ENCODE measurements at regions not wholly inside any gene's neighbourhood (a gene's known extent, or its start where the extent isn't known, plus 50 kb on each side); places are given as distances from the start of the nearest gene placed in this dataset.
"Not testable (repeated sequence)": the region's sequence is repeated elsewhere in the genome, so short reads cannot be mapped to it uniquely, and the experiment has no call there.

DNA sequence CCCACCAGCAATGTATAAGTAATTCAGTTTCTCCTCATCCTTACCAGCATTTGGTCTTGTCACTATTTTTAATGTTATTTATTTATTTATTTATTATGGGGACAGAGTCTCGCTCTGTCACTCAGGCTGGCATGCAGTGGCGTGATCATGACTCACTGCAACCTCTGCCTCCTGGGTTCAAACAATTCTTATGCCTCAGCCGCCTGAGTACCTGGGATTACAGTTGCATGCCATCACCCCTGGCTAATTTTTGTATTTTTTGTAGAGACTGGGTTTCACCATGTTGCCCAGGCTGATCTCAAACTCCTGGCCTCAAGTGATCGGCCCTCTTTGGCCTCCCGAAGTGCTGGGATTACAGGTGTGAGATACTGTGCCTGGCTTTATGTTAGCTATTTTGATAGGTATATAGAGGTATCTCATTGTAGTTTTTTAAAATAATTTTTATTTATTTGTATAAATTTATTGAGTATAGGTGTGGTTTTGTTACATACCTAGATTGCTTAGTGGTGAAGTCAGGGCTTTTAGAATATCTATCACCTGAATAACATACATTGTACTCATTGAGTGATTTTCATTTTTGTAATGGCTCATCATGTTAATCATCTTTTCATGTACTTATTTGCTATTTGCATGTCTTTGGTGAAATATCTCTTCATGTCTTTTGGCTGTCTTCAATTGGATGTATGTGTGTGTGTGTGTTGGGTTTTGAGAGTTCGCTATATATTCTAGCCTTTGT lies 53.3 kb downstream of the TANC2 start:
- DNase-seq (ENCODE audit: insufficient read length, low spot score) (no peak), FAIRE-seq (no peak)
- TF ChIP-seq POLR2AphosphoS5 (IDR thresholded peaks at IDR 0.05; ENCODE audit: low read depth, low read length) (no peak), POU2F2 (IDR thresholded peaks at IDR 0.05; ENCODE audit: low read depth, low read length) (no peak), PAX5 (IDR thresholded peaks at IDR 0.05; ENCODE audit: insufficient read depth, low read length, severe bottlenecking) (no peak), SPI1 (IDR thresholded peaks at IDR 0.05; ENCODE audit: low read depth, low read length) (no peak), TAF1 (IDR thresholded peaks at IDR 0.05; ENCODE audit: low read depth, low read length) (no peak), POLR2A (IDR thresholded peaks at IDR 0.05; ENCODE audit: low read depth, low read length) (no peak)

DNA sequence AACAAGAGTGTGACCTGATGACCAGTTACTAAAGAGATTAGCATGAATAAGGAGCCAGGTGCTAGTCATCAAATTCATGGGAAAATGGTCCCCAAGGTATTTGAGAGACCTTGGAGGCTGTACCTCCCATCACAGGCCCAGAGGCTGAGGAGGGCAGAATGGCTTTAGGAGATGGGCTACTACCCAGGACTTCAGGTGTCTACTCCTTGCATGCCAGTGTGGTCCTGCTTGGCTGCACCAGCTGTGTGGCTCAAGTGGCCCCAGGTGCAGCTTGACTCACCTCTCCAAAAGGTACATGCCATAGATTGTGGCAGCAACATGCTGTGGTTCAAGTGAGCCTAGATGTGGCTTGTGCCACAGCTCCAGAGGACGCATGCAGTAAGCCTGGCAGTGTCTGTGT lies 56.5 kb downstream of the TANC2 start:
- FAIRE-seq (no peak), DNase-seq (ENCODE audit: insufficient read length, low spot score) (no peak)
- TF ChIP-seq PAX5 (IDR thresholded peaks at IDR 0.05; ENCODE audit: insufficient read depth, low read length, severe bottlenecking): no peak
- TF ChIP-seq POLR2A (IDR thresholded peaks at IDR 0.05; ENCODE audit: low read depth, low read length): no peak
- TF ChIP-seq TAF1 (IDR thresholded peaks at IDR 0.05; ENCODE audit: low read depth, low read length): no peak
- no peak for TF ChIP-seq POU2F2 (IDR thresholded peaks at IDR 0.05; ENCODE audit: low read depth, low read length)
- no peak for TF ChIP-seq SPI1 (IDR thresholded peaks at IDR 0.05; ENCODE audit: low read depth, low read length)
- no peak for TF ChIP-seq POLR2AphosphoS5 (IDR thresholded peaks at IDR 0.05; ENCODE audit: low read depth, low read length)

DNA sequence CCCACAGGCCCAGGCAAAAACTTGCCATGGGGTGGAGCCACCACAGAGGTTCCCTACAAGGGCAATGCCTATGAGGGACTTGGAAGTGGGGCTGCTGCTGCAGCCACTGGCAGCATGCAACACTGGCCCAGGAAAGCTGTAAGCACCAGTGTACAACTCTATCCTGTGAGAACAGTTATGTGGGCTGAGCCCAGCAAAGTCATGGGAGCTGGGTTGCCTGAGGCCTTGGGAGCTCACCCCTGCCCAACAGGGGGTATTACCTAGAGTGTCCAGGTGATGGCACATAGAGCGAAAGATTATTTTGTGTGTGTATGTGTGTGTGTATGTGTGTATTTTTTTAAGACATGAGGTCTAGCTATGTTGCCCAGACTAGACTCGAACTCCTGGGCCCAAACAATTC lies 57.0 kb downstream of the TANC2 start:
- TF ChIP-seq POU2F2 (IDR thresholded peaks at IDR 0.05; ENCODE audit: low read depth, low read length) (no peak), PAX5 (IDR thresholded peaks at IDR 0.05; ENCODE audit: insufficient read depth, low read length, severe bottlenecking) (no peak), SPI1 (IDR thresholded peaks at IDR 0.05; ENCODE audit: low read depth, low read length) (no peak), POLR2A (IDR thresholded peaks at IDR 0.05; ENCODE audit: low read depth, low read length) (no peak), POLR2AphosphoS5 (IDR thresholded peaks at IDR 0.05; ENCODE audit: low read depth, low read length) (no peak), TAF1 (IDR thresholded peaks at IDR 0.05; ENCODE audit: low read depth, low read length) (no peak)
- FAIRE-seq: no peak

DNA sequence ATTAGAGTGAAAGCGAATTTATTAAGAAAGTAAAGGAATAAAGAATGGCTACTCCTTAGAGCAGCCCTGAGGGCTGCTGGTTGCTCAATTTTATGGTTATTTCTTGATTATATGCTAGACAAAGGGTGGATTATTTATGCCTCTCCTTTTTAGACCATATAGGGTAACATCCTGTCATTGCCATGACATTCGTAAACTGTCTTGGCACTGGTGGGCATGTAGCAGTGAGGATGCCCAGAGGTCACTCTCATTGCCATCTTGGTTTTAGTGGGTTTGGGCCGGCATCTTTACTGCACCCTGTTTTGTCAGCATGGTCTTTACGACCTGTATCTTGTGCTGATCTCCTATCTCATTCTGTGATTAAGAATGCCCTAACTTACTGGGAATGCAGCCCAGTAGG lies 58.2 kb downstream of the TANC2 start:
- TF ChIP-seq TAF1 (IDR thresholded peaks at IDR 0.05; ENCODE audit: low read depth, low read length): no peak
- no peak for TF ChIP-seq POLR2AphosphoS5 (IDR thresholded peaks at IDR 0.05; ENCODE audit: low read depth, low read length)
- no peak for TF ChIP-seq POU2F2 (IDR thresholded peaks at IDR 0.05; ENCODE audit: low read depth, low read length)
- no peak for TF ChIP-seq POLR2A (IDR thresholded peaks at IDR 0.05; ENCODE audit: low read depth, low read length)
- no peak for TF ChIP-seq SPI1 (IDR thresholded peaks at IDR 0.05; ENCODE audit: low read depth, low read length)
- TF ChIP-seq PAX5 (IDR thresholded peaks at IDR 0.05; ENCODE audit: insufficient read depth, low read length, severe bottlenecking): no peak
- FAIRE-seq (no peak), DNase-seq (ENCODE audit: insufficient read length, low spot score) (no peak)

More for the DNA sequence above, 57.0 kb downstream of the TANC2 start:
- DNase-seq (ENCODE audit: insufficient read length, low spot score): no peak

DNA sequence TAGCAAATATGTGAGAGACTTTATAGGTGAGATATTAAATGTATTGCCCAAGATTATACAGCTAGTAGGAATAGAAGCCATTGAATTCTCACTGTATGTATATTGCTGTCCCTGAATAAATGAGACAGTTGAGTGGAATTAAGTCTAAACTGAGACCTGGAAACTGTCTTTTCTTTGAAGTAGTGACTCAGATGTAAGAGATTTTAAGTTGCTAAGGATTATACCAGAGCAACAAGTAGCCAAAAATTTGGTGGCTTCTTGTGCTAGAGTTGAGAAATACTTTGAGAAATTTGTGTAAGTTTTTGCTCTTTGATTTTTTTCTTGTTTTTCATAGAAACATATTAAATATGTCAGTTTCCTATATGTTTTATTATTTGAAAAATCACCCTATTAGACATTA lies 58.7 kb downstream of the TANC2 start:
- FAIRE-seq (no peak), DNase-seq (ENCODE audit: insufficient read length, low spot score) (no peak)
- no peak for TF ChIP-seq PAX5 (IDR thresholded peaks at IDR 0.05; ENCODE audit: insufficient read depth, low read length, severe bottlenecking)
- no peak for TF ChIP-seq POU2F2 (IDR thresholded peaks at IDR 0.05; ENCODE audit: low read depth, low read length)
- no peak for TF ChIP-seq POLR2AphosphoS5 (IDR thresholded peaks at IDR 0.05; ENCODE audit: low read depth, low read length)
- no peak for TF ChIP-seq POLR2A (IDR thresholded peaks at IDR 0.05; ENCODE audit: low read depth, low read length)
- no peak for TF ChIP-seq SPI1 (IDR thresholded peaks at IDR 0.05; ENCODE audit: low read depth, low read length)
- no peak for TF ChIP-seq TAF1 (IDR thresholded peaks at IDR 0.05; ENCODE audit: low read depth, low read length)

DNA sequence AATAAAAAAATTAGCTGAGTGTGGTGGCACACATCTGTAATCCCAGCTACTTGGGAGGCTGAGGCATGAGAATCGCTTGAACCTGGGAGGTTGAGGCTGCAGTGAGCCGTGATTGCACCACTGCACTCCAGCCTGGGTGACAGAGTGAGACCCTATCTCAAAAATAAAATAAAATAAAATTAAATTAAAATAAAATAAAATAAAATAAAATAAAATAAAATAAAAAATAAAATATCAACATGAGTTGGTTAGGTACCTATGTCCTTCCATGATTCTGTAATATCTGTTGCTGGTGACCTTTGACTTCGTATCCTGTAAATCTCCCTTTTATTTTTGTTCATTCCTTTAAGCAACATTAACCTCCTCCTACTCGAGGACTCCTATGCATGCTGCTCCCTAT lies 59.6 kb downstream of the TANC2 start:
- FAIRE-seq: not testable (repeated sequence)

DNA sequence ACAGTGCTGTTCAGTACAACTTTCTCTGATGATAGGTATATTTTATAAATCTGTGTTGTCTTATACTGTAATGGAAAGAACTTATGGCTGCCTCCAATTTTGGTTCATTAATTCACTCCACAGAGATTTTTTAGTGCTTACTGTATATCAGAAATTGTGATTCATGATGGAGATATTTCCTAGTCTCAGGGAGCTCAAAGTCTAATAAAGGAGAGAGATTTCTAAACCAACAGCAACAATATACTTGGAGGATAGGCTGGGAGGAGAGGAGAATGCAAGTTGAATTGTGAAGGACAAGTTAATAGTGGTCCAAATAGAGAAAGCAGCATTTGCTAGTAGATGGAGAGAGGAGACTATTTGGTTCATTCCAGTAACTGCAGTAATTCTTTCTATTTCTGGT lies 63.5 kb downstream of the TANC2 start:
- TF ChIP-seq POLR2AphosphoS5 (IDR thresholded peaks at IDR 0.05; ENCODE audit: low read depth, low read length) (no peak), POLR2A (IDR thresholded peaks at IDR 0.05; ENCODE audit: low read depth, low read length) (no peak), POU2F2 (IDR thresholded peaks at IDR 0.05; ENCODE audit: low read depth, low read length) (no peak), SPI1 (IDR thresholded peaks at IDR 0.05; ENCODE audit: low read depth, low read length) (no peak), TAF1 (IDR thresholded peaks at IDR 0.05; ENCODE audit: low read depth, low read length) (no peak), PAX5 (IDR thresholded peaks at IDR 0.05; ENCODE audit: insufficient read depth, low read length, severe bottlenecking) (no peak)
- DNase-seq (ENCODE audit: insufficient read length, low spot score) (no peak), FAIRE-seq (no peak)

More for the DNA sequence above, 59.6 kb downstream of the TANC2 start:
- not testable (repeated sequence) for DNase-seq (ENCODE audit: insufficient read length, low spot score)

DNA sequence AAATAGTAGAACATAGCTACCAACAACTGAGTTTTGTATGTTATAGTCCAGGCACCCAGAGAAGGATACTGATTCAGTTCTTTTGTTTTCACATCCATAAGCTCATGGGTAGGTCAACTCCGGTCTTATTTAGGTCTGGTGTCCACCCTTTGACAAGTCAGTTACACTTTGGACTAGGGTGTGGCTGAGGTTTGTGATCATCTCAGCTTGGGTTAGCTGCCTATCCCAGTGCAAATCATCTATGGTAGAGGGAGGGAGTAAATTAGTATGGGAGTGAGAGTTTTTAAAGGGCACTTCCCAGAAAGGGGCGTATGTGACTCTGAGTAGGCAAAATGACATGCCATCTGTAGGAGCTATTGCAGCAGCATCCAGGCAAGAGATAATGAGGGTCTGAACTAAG lies 66.1 kb downstream of the TANC2 start:
- no peak for FAIRE-seq
- DNase-seq (ENCODE audit: insufficient read length, low spot score): no peak
- TF ChIP-seq POU2F2 (IDR thresholded peaks at IDR 0.05; ENCODE audit: low read depth, low read length) (no peak), POLR2AphosphoS5 (IDR thresholded peaks at IDR 0.05; ENCODE audit: low read depth, low read length) (no peak), POLR2A (IDR thresholded peaks at IDR 0.05; ENCODE audit: low read depth, low read length) (no peak), TAF1 (IDR thresholded peaks at IDR 0.05; ENCODE audit: low read depth, low read length) (no peak), SPI1 (IDR thresholded peaks at IDR 0.05; ENCODE audit: low read depth, low read length) (no peak), PAX5 (IDR thresholded peaks at IDR 0.05; ENCODE audit: insufficient read depth, low read length, severe bottlenecking) (no peak)

DNA sequence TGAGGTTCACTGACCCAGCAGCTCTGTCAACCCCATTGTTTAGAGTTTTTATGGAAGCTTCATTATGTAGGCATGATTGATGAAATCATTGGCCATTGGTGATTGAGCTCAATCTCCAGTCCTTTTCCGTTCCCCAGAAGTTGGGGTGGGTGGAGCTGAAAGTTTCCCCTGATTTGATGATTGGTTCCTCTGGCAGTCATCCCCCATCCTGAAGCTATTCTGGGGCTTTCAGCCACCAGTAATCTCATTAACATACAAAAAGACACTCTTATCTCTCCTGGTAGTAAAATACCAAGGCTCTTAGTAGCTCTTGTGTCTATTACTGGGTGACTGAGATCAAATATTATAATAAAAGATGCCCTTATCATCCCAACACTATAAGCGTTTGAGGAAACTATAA lies 67.1 kb downstream of the TANC2 start:
- no peak for DNase-seq (ENCODE audit: insufficient read length, low spot score)
- no peak for FAIRE-seq

DNA sequence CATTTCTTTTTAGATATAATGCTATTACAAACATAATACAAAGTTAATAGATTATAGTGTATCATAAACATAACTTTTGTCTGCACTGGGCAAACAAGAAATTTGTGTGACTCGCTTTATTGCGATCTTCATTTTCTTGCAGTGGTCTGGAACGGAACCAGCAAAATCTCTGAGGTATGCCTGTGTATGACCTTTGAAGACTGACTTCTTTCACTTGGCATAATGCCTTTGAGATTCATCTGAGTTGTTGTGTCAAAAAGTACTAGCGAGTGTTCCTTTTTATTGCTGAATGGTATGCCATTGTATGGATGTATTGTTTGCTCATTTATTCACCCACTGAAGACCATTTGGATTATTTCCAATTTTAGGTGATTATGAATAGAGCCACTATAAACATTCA lies 69.2 kb downstream of the TANC2 start:
- DNase-seq (ENCODE audit: insufficient read length, low spot score): no peak
- no peak for FAIRE-seq
- TF ChIP-seq POLR2AphosphoS5 (IDR thresholded peaks at IDR 0.05; ENCODE audit: low read depth, low read length) (no peak), TAF1 (IDR thresholded peaks at IDR 0.05; ENCODE audit: low read depth, low read length) (no peak), PAX5 (IDR thresholded peaks at IDR 0.05; ENCODE audit: insufficient read depth, low read length, severe bottlenecking) (no peak), POLR2A (IDR thresholded peaks at IDR 0.05; ENCODE audit: low read depth, low read length) (no peak), POU2F2 (IDR thresholded peaks at IDR 0.05; ENCODE audit: low read depth, low read length) (no peak), SPI1 (IDR thresholded peaks at IDR 0.05; ENCODE audit: low read depth, low read length) (no peak)

More for the DNA sequence above, 67.1 kb downstream of the TANC2 start:
- no peak for TF ChIP-seq POU2F2 (IDR thresholded peaks at IDR 0.05; ENCODE audit: low read depth, low read length)
- TF ChIP-seq PAX5 (IDR thresholded peaks at IDR 0.05; ENCODE audit: insufficient read depth, low read length, severe bottlenecking): no peak
- TF ChIP-seq TAF1 (IDR thresholded peaks at IDR 0.05; ENCODE audit: low read depth, low read length): no peak
- no peak for TF ChIP-seq POLR2A (IDR thresholded peaks at IDR 0.05; ENCODE audit: low read depth, low read length)
- TF ChIP-seq POLR2AphosphoS5 (IDR thresholded peaks at IDR 0.05; ENCODE audit: low read depth, low read length): no peak
- no peak for TF ChIP-seq SPI1 (IDR thresholded peaks at IDR 0.05; ENCODE audit: low read depth, low read length)
